ENCODE measurements at regions not wholly inside any gene's neighbourhood (a gene's known extent, or its start where the extent isn't known, plus 50 kb on each side); places are given as distances from the start of the nearest gene placed in this dataset.

- H3K36me3 ChIP-seq (ENCODE audit: insufficient read depth, low read length), result no peaks in the 10 kb centered on the region
- TF ChIP-seq FOXP2 (optimal IDR thresholded peaks at IDR 0.05; ENCODE audit: control extremely low read depth, extremely low read length, insufficient read depth) (no peak), EZH2 (IDR thresholded peaks at IDR 0.05) (no peak), POLR2AphosphoS5 (IDR thresholded peaks at IDR 0.05; ENCODE audit: borderline replicate concordance, low read depth, low read length) (no peak)
- no peak for DNase-seq (ENCODE audit: low read depth, low spot score)
Observed at GRCh38 chr6:2485116-2485515, 239.7 kb upstream of the GMDS start.

DNA sequence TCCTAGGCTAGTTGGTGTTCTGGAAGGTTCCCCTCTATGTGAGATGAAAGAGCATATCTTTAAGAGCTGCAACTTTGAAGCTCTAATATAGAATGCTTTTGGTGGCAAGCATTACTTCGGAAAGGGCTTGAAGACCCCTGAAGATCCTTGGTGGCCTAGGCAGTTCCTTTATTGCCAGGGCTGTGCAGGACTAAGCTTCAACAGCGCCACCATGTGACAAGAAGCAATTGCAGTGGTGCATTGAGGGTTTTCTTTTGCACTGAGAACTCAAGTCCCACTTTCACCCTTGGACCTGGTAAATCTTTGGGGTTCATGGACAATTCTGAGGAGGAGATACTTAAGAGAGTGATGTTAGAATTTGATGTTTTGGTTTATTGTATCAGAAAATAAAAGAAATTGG is 237.4 kb upstream of the GMDS start:
- DNase-seq (ENCODE audit: low read depth, low spot score), result no peak
- TF ChIP-seq EZH2 (IDR thresholded peaks at IDR 0.05) (no peak), FOXP2 (optimal IDR thresholded peaks at IDR 0.05; ENCODE audit: control extremely low read depth, extremely low read length, insufficient read depth) (no peak), POLR2AphosphoS5 (IDR thresholded peaks at IDR 0.05; ENCODE audit: borderline replicate concordance, low read depth, low read length) (no peak)
- H3K27ac ChIP-seq, result no peak overlapping the region
- H3K4me3 ChIP-seq, result no peak overlapping the region
- no peaks in the 10 kb centered on the region; the same call in 1 of the 2 replicates for H3K9me3 ChIP-seq (ENCODE audit: low read depth, low read length)
- no peak overlapping the region for H3K9ac ChIP-seq (ENCODE audit: insufficient read length)
- H3K36me3 ChIP-seq (ENCODE audit: insufficient read depth, low read length), result no peaks in the 10 kb centered on the region

More at GRCh38 chr6:2485116-2485515, 239.7 kb upstream of the GMDS start:
- Histone ChIP-seq H3K9me3 (ENCODE audit: low read depth, low read length) (no peaks in the 10 kb centered on the region; the same call in 1 of the 2 replicates), H3K9ac (ENCODE audit: insufficient read length) (no peak overlapping the region), H3K4me3 (no peak overlapping the region), H3K27ac (no peak overlapping the region)

GRCh38 chr6:2481307-2481706 is 235.9 kb upstream of the GMDS start:
- no peaks in the 10 kb centered on the region; the same call in 1 of the 2 replicates for H3K9me3 ChIP-seq (ENCODE audit: low read depth, low read length)
- TF ChIP-seq POLR2AphosphoS5 (IDR thresholded peaks at IDR 0.05; ENCODE audit: borderline replicate concordance, low read depth, low read length), result no peak
- no peak for TF ChIP-seq FOXP2 (optimal IDR thresholded peaks at IDR 0.05; ENCODE audit: control extremely low read depth, extremely low read length, insufficient read depth)
- no peak for TF ChIP-seq EZH2 (IDR thresholded peaks at IDR 0.05)
- no peak for DNase-seq (ENCODE audit: low read depth, low spot score)

GRCh38 chr6:2480267-2480966 is 235.0 kb upstream of the GMDS start:
- H3K9me3 ChIP-seq (ENCODE audit: low read depth, low read length), result no peaks in the 10 kb centered on the region; the same call in 1 of the 2 replicates
- no peak overlapping the region for H3K27ac ChIP-seq
- no peak overlapping the region for H3K4me3 ChIP-seq
- H3K36me3 ChIP-seq (ENCODE audit: insufficient read depth, low read length), result no peaks in the 10 kb centered on the region
- no peak overlapping the region for H3K9ac ChIP-seq (ENCODE audit: insufficient read length)
- DNase-seq (ENCODE audit: low read depth, low spot score), result no peak
- no peak for TF ChIP-seq POLR2AphosphoS5 (IDR thresholded peaks at IDR 0.05; ENCODE audit: borderline replicate concordance, low read depth, low read length)

More at GRCh38 chr6:2481307-2481706, 235.9 kb upstream of the GMDS start:
- Histone ChIP-seq H3K27ac (no peak overlapping the region), H3K4me3 (no peak overlapping the region), H3K9ac (ENCODE audit: insufficient read length) (no peak overlapping the region), H3K36me3 (ENCODE audit: insufficient read depth, low read length) (no peaks in the 10 kb centered on the region)

DNA sequence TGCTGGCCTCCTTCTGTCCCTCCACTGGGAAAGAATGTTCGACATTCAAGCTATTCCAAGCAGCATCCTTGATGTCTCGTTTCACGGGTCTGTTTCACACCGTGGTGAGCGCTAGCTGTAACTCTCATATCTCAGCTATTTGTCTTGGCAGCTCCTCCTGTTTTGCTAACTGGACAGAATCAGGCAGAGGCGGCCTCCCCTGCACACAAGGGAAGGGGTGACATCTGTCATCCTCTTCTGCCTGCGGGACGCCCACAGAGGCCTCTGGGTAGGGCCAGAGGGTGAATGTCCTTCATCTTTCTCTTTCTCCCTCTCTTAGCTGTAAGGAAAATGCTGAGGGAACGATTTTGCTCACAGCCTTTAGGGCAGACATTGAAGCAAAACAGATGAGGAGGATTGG is 232.8 kb upstream of the GMDS start:
- H3K27ac ChIP-seq, result no peak overlapping the region
- DNase-seq (ENCODE audit: low read depth, low spot score), result no peak

GRCh38 chr6:2477666-2478065 is 232.3 kb upstream of the GMDS start:
- TF ChIP-seq POLR2AphosphoS5 (IDR thresholded peaks at IDR 0.05; ENCODE audit: borderline replicate concordance, low read depth, low read length) (no peak), FOXP2 (optimal IDR thresholded peaks at IDR 0.05; ENCODE audit: control extremely low read depth, extremely low read length, insufficient read depth) (no peak), EZH2 (IDR thresholded peaks at IDR 0.05) (no peak)
- no peak overlapping the region for H3K9ac ChIP-seq (ENCODE audit: insufficient read length)
- H3K36me3 ChIP-seq (ENCODE audit: insufficient read depth, low read length), result no peaks in the 10 kb centered on the region
- H3K27ac ChIP-seq, result no peak overlapping the region
- no peak for DNase-seq (ENCODE audit: low read depth, low spot score)
- H3K4me3 ChIP-seq, result no peak overlapping the region
- H3K9me3 ChIP-seq (ENCODE audit: low read depth, low read length), result no peaks in the 10 kb centered on the region

More for the DNA sequence above, 232.8 kb upstream of the GMDS start:
- no peaks in the 10 kb centered on the region for H3K36me3 ChIP-seq (ENCODE audit: insufficient read depth, low read length)
- H3K4me3 ChIP-seq, result no peak overlapping the region
- no peak for TF ChIP-seq FOXP2 (optimal IDR thresholded peaks at IDR 0.05; ENCODE audit: control extremely low read depth, extremely low read length, insufficient read depth)
- TF ChIP-seq POLR2AphosphoS5 (IDR thresholded peaks at IDR 0.05; ENCODE audit: borderline replicate concordance, low read depth, low read length), result no peak
- no peak for TF ChIP-seq EZH2 (IDR thresholded peaks at IDR 0.05)
- H3K9me3 ChIP-seq (ENCODE audit: low read depth, low read length), result no peaks in the 10 kb centered on the region; the same call in 1 of the 2 replicates
- H3K9ac ChIP-seq (ENCODE audit: insufficient read length), result no peak overlapping the region

GRCh38 chr6:2477250-2477649 is 231.8 kb upstream of the GMDS start:
- Histone ChIP-seq H3K36me3 (ENCODE audit: insufficient read depth, low read length) (no peaks in the 10 kb centered on the region), H3K9me3 (ENCODE audit: low read depth, low read length) (no peaks in the 10 kb centered on the region), H3K9ac (ENCODE audit: insufficient read length) (no peak overlapping the region), H3K4me3 (no peak overlapping the region), H3K27ac (no peak overlapping the region)
- DNase-seq (ENCODE audit: low read depth, low spot score), result no peak
- TF ChIP-seq FOXP2 (optimal IDR thresholded peaks at IDR 0.05; ENCODE audit: control extremely low read depth, extremely low read length, insufficient read depth) (no peak), EZH2 (IDR thresholded peaks at IDR 0.05) (no peak), POLR2AphosphoS5 (IDR thresholded peaks at IDR 0.05; ENCODE audit: borderline replicate concordance, low read depth, low read length) (no peak)

DNA sequence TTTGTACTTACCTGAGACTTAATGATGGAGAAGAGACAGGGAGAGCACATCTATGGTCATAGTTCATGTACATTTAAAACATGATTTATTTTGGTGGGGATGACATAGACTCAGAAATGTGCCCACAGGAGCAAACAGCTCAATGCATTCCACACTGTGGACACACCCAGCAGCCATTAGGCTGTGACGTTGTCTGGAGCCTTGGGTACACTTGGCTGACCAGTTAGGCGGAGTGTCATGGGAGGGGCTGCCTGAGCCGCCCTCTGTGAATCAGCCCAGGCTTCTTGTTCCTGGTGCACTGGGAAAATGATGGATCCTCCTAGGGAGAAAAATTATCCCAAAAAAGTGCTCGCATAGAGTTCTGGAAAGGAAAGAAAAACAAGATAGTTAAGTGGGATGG is 231.0 kb upstream of the GMDS start:
- Histone ChIP-seq H3K36me3 (ENCODE audit: insufficient read depth, low read length) (no peaks in the 10 kb centered on the region), H3K4me3 (no peak overlapping the region), H3K9ac (ENCODE audit: insufficient read length) (no peak overlapping the region), H3K9me3 (ENCODE audit: low read depth, low read length) (no peaks in the 10 kb centered on the region), H3K27ac (no peak overlapping the region)
- TF ChIP-seq FOXP2 (optimal IDR thresholded peaks at IDR 0.05; ENCODE audit: control extremely low read depth, extremely low read length, insufficient read depth) (no peak), POLR2AphosphoS5 (IDR thresholded peaks at IDR 0.05; ENCODE audit: borderline replicate concordance, low read depth, low read length) (no peak), EZH2 (IDR thresholded peaks at IDR 0.05) (no peak)
- DNase-seq (ENCODE audit: low read depth, low spot score), result no peak

DNA sequence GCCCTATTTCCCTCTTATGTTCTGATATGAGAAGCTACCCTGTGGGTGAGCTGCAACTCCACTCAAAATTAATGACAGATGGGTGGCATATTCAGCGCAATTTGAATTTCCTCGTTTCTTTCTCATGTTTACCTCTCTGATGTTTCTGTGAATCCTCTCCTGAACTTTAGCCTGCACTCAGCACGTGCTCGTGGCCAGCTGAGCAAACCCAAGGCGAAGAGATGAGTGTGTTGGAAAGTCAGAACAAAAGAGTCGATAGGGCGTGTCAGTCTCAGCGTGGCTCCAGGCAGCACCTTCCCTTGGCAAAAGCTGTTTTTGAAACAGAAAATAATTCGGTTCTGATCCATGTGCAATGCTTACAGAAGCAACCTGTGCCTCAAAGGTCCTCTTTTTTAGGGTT is 226.1 kb upstream of the GMDS start:
- Histone ChIP-seq H3K9ac (ENCODE audit: insufficient read length) (no peak overlapping the region), H3K36me3 (ENCODE audit: insufficient read depth, low read length) (no peaks in the 10 kb centered on the region), H3K4me3 (no peak overlapping the region), H3K27ac (no peak overlapping the region), H3K9me3 (ENCODE audit: low read depth, low read length) (no peaks in the 10 kb centered on the region)
- DNase-seq (ENCODE audit: low read depth, low spot score), result no peak
- TF ChIP-seq POLR2AphosphoS5 (IDR thresholded peaks at IDR 0.05; ENCODE audit: borderline replicate concordance, low read depth, low read length) (no peak), EZH2 (IDR thresholded peaks at IDR 0.05) (no peak), FOXP2 (optimal IDR thresholded peaks at IDR 0.05; ENCODE audit: control extremely low read depth, extremely low read length, insufficient read depth) (no peak)
